ENCODE measurements at regions not wholly inside any gene's neighbourhood (a gene's known extent, or its start where the extent isn't known, plus 50 kb on each side); places are given as distances from the start of the nearest gene placed in this dataset.

- no peaks in the 10 kb centered on the region for H3K27me3 Mint-ChIP-seq
- H3K4me1 Mint-ChIP-seq = no peaks in the 10 kb centered on the region
- no peak for DNase-seq
- H3K27ac Mint-ChIP-seq = no peak overlapping the region
- H3K4me3 Mint-ChIP-seq = no peak overlapping the region
- H3K9me3 Mint-ChIP-seq = no peaks in the 10 kb centered on the region
- ATAC-seq = no peak
Measured at GRCh38 chr5:155923784-155924183, 403.2 kb upstream of the SGCD start.

- ATAC-seq (no peak), DNase-seq (no peak)
- H3K4me3 Mint-ChIP-seq = no peak overlapping the region
- no peaks in the 10 kb centered on the region for H3K4me1 Mint-ChIP-seq
- H3K9me3 Mint-ChIP-seq = no peaks in the 10 kb centered on the region
- no peak overlapping the region for H3K27ac Mint-ChIP-seq
- H3K27me3 Mint-ChIP-seq = peaks cover 10% of the 10 kb centered on the region
Measured at GRCh38 chr5:155926031-155926430, 400.9 kb upstream of the SGCD start.

- Mint-ChIP-seq H3K27ac (no peak overlapping the region), H3K27me3 (peaks cover 10% of the 10 kb centered on the region), H3K9me3 (no peaks in the 10 kb centered on the region), H3K4me3 (no peak overlapping the region), H3K4me1 (no peaks in the 10 kb centered on the region)
- DNase-seq (no peak), ATAC-seq (no peak)
Measured at GRCh38 chr5:155926766-155927165, 400.2 kb upstream of the SGCD start.

- Mint-ChIP-seq H3K27ac (no peak overlapping the region), H3K27me3 (peaks cover 10% of the 10 kb centered on the region)
- ATAC-seq = no peak
Measured at GRCh38 chr5:155929112-155929511, 397.9 kb upstream of the SGCD start.

GRCh38 chr5:155934964-155935363 lies 392.0 kb upstream of the SGCD start:
- no peak overlapping the region for H3K27ac Mint-ChIP-seq
- no peak for DNase-seq
- H3K27me3 Mint-ChIP-seq = peaks cover under 1% of the 10 kb centered on the region
- H3K4me1 Mint-ChIP-seq = no peaks in the 10 kb centered on the region
- ATAC-seq = no peak
- H3K4me3 Mint-ChIP-seq = no peak overlapping the region
- H3K9me3 Mint-ChIP-seq = no peaks in the 10 kb centered on the region

More at GRCh38 chr5:155929112-155929511, 397.9 kb upstream of the SGCD start:
- no peaks in the 10 kb centered on the region for H3K9me3 Mint-ChIP-seq
- no peak for DNase-seq
- no peaks in the 10 kb centered on the region for H3K4me1 Mint-ChIP-seq
- no peak overlapping the region for H3K4me3 Mint-ChIP-seq

- H3K4me1 Mint-ChIP-seq = no peaks in the 10 kb centered on the region
- H3K9me3 Mint-ChIP-seq = no peaks in the 10 kb centered on the region
- DNase-seq = no peak
- peak; percentile 7 for ATAC-seq
- H3K27ac Mint-ChIP-seq = no peak overlapping the region
- no peaks in the 10 kb centered on the region for H3K27me3 Mint-ChIP-seq
- H3K4me3 Mint-ChIP-seq = no peak overlapping the region
Measured at GRCh38 chr5:155935723-155936122, 391.2 kb upstream of the SGCD start.

GRCh38 chr5:155936520-155937406 lies 390.2 kb upstream of the SGCD start:
- peak; percentile 37 for ATAC-seq
- H3K27me3 Mint-ChIP-seq = no peaks in the 10 kb centered on the region
- no peak for DNase-seq
- H3K4me1 Mint-ChIP-seq = no peaks in the 10 kb centered on the region
- no peak overlapping the region for H3K27ac Mint-ChIP-seq
- no peaks in the 10 kb centered on the region for H3K9me3 Mint-ChIP-seq
- H3K4me3 Mint-ChIP-seq = no peak overlapping the region

GRCh38 chr5:155938051-155938450 lies 388.9 kb upstream of the SGCD start:
- Mint-ChIP-seq H3K27me3 (no peaks in the 10 kb centered on the region), H3K27ac (no peak overlapping the region), H3K4me3 (no peak overlapping the region), H3K9me3 (no peaks in the 10 kb centered on the region), H3K4me1 (no peaks in the 10 kb centered on the region)
- no peak for ATAC-seq
- no peak for DNase-seq

GRCh38 chr5:155941340-155941739 lies 385.6 kb upstream of the SGCD start:
- ATAC-seq (no peak), DNase-seq (no peak)
- Mint-ChIP-seq H3K4me1 (peaks cover 7% of the 10 kb centered on the region), H3K9me3 (no peaks in the 10 kb centered on the region), H3K4me3 (no peak overlapping the region), H3K27me3 (peaks cover 19% of the 10 kb centered on the region), H3K27ac (no peak overlapping the region)

GRCh38 chr5:155943516-155944407 lies 383.2 kb upstream of the SGCD start:
- no peak overlapping the region for H3K27ac Mint-ChIP-seq
- H3K4me3 Mint-ChIP-seq = no peak overlapping the region
- ATAC-seq (peak; percentile 87), DNase-seq (peak; percentile 8 to 41)
- peaks cover 7% of the 10 kb centered on the region for H3K4me1 Mint-ChIP-seq
- no peaks in the 10 kb centered on the region for H3K9me3 Mint-ChIP-seq
- peaks cover 19% of the 10 kb centered on the region for H3K27me3 Mint-ChIP-seq

GRCh38 chr5:155947394-155948062 lies 379.4 kb upstream of the SGCD start:
- H3K4me1 Mint-ChIP-seq = peaks cover 7% of the 10 kb centered on the region
- H3K27me3 Mint-ChIP-seq = peaks cover 19% of the 10 kb centered on the region
- H3K9me3 Mint-ChIP-seq = no peaks in the 10 kb centered on the region
- H3K27ac Mint-ChIP-seq = no peak overlapping the region
- ATAC-seq = no peak
- H3K4me3 Mint-ChIP-seq = no peak overlapping the region
- no peak for DNase-seq

GRCh38 chr5:155948576-155948975 lies 378.4 kb upstream of the SGCD start:
- no peaks in the 10 kb centered on the region for H3K9me3 Mint-ChIP-seq
- no peak for DNase-seq
- no peak overlapping the region for H3K4me3 Mint-ChIP-seq
- peaks cover 6% of the 10 kb centered on the region for H3K4me1 Mint-ChIP-seq
- H3K27me3 Mint-ChIP-seq = peaks cover 28% of the 10 kb centered on the region
- H3K27ac Mint-ChIP-seq = no peak overlapping the region
- no peak for ATAC-seq

- ATAC-seq (no peak), DNase-seq (no peak)
- Mint-ChIP-seq H3K27ac (no peak overlapping the region), H3K27me3 (peaks cover 9% of the 10 kb centered on the region), H3K4me3 (no peak overlapping the region), H3K4me1 (no peaks in the 10 kb centered on the region), H3K9me3 (no peaks in the 10 kb centered on the region)
Measured at GRCh38 chr5:155952486-155953089, 374.4 kb upstream of the SGCD start.

- H3K9me3 Mint-ChIP-seq = no peaks in the 10 kb centered on the region
- ATAC-seq (peak; percentile 35), DNase-seq (no peak)
- H3K4me3 Mint-ChIP-seq = no peak overlapping the region
- peaks cover 9% of the 10 kb centered on the region for H3K27me3 Mint-ChIP-seq
- H3K4me1 Mint-ChIP-seq = no peaks in the 10 kb centered on the region
- peak overlapping the region in 1 of 2 donors; percentile 55 for H3K27ac Mint-ChIP-seq
Measured at GRCh38 chr5:155953335-155953734, 373.6 kb upstream of the SGCD start.

GRCh38 chr5:155954701-155955445 lies 372.1 kb upstream of the SGCD start:
- Mint-ChIP-seq H3K4me3 (no peak overlapping the region), H3K27me3 (peaks cover 9% of the 10 kb centered on the region), H3K9me3 (no peaks in the 10 kb centered on the region), H3K27ac (no peak overlapping the region), H3K4me1 (no peaks in the 10 kb centered on the region)
- ATAC-seq (no peak), DNase-seq (no peak)

Data from stimulated activated naive CD8-positive, alpha-beta T cell treated with anti-CD3 and anti-CD28 coated beads, Interleukin-15, amount 100 ng/mL, for 72 hours (primary cell).